ENCODE measurements at regions not wholly inside any gene's neighbourhood (a gene's known extent, or its start where the extent isn't known, plus 50 kb on each side); places are given as distances from the start of the nearest gene placed in this dataset.
"Not testable (repeated sequence)": the region's sequence is repeated elsewhere in the genome, so short reads cannot be mapped to it uniquely, and the experiment has no call there.

GRCh38 chr2:75394764-75395163 lies 166.0 kb downstream of the EVA1A start:
- not testable (repeated sequence) for TF ChIP-seq POLR2AphosphoS5, CTCF (IDR thresholded peaks at IDR 0.05)

All from stomach (tissue), 4 donors.